NCI-H69 (cell line): ENCODE measurements at regions not wholly inside any gene's neighbourhood (a gene's known extent, or its start where the extent isn't known, plus 50 kb on each side); places are given as distances from the start of the nearest gene placed in this dataset.
"Not testable (repeated sequence)": the region's sequence is repeated elsewhere in the genome, so short reads cannot be mapped to it uniquely, and the experiment has no call there.

Experiments
- DNase-seq: peaks from one replicate; lab custom pipeline; 2025; lab: John Stamatoyannopoulos, UW

- no peak for DNase-seq
These were observed 751.8 kb downstream of the GALC start for GRCh38 chr14:87241018-87241768.

GRCh38 chr14:87240319-87240718, 752.7 kb downstream of the GALC start:
- DNase-seq: not testable (repeated sequence)

DNA sequence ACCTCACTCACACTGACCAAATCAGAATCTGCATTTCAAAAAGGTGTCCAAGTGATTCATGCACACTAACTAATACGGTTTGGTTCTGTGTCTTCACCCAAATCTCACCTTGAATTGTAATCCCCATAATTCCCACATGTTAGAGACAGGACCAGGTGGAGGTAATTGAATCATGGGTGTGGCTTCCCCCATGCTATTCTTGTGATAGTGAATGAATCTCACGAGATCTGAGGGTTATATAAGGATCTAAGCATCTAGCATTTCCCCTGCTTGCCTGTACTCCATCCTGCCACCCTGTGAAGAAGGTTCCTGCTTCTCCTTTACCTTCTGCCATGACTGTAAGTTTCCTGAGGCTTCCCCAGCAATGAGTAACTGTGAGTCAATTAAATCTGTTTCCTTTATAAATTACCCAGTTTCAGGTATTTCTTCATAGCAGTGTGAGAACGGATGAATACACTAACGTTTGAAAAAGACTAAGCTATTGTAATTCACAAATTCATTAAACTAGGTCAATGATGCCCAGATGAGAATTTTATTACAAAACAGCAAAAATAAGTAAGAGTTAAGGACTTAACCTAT, 759.1 kb downstream of the GALC start:
- peak; percentile 79 for DNase-seq

- peak; percentile 95 for DNase-seq
These were observed 759.7 kb downstream of the GALC start for GRCh38 chr14:87233266-87233665.

GRCh38 chr14:87231336-87232026, 761.5 kb downstream of the GALC start:
- DNase-seq: no peak

- DNase-seq: no peak
These were observed 762.3 kb downstream of the GALC start for GRCh38 chr14:87230726-87231125.

DNA sequence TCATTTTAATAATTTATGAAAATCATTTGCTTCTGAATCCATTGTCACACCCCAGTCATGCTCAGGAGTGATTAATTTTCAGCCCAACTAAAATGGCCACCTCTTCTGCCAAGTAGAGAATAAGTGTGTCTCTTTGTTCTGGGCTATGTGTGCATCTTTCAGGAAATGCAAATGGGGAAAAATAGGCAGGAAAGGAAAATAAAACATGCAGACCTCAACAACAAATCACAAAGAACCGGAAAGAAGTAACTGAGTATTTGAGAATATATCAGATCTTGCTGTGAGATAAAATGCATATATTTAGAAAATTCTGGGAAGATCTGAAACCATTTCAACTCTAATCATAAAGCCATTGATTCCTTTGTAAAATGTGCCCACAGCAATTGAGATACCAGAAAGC, 763.9 kb downstream of the GALC start:
- DNase-seq: no peak

GRCh38 chr14:87217023-87217422, 776.0 kb downstream of the GALC start:
- DNase-seq: no peak

DNA sequence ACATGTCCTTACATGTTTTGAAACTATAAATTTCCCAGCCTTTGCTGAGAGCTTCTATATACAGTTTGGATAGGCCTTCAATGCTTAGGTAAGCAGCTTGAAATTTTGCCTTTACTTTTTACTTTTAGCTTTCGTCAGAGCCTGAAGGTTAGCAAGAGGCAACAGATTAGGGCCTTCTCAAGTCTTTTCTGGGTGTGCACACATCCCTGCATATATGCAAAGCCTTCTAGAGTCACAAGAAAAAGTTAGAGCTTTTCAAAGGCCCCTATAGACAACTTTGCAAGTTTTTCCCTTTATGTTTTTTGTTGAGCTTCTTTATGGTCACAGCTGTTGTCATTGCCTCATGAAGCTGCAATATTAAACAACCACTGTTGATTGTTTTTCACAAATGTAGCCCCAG, 778.4 kb downstream of the GALC start:
- DNase-seq: no peak

- no peak for DNase-seq
These were observed 785.2 kb downstream of the GALC start for GRCh38 chr14:87207756-87208155.

- DNase-seq: peak; percentile 28
These were observed 787.2 kb downstream of the GALC start for GRCh38 chr14:87205811-87206210.

- DNase-seq: no peak
These were observed 789.6 kb downstream of the GALC start for GRCh38 chr14:87203346-87203745.

DNA sequence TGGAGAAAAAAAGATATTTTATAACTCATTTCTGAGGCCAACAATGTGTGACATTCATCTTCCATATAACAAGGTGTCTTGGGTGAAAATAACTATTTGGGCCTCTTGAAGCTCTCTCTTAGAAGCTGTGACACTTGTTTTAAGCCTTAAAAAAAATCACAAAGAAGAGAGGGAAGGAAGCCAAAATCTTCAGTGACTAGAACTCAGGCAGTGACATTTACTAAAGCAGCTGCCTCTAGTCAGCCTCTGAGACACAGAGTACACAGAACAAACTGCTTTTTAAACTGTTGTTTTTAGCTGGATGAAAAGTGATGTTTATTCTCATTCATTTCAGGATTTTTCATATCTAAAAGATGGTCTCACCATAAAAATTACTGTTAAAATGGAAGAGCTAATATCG, 793.6 kb downstream of the GALC start:
- peak; percentile 17 for DNase-seq

GRCh38 chr14:87196436-87196835, 796.5 kb downstream of the GALC start:
- DNase-seq: no peak

- DNase-seq: peak; percentile 45
These were observed 805.2 kb downstream of the GALC start for GRCh38 chr14:87187786-87188185.

DNA sequence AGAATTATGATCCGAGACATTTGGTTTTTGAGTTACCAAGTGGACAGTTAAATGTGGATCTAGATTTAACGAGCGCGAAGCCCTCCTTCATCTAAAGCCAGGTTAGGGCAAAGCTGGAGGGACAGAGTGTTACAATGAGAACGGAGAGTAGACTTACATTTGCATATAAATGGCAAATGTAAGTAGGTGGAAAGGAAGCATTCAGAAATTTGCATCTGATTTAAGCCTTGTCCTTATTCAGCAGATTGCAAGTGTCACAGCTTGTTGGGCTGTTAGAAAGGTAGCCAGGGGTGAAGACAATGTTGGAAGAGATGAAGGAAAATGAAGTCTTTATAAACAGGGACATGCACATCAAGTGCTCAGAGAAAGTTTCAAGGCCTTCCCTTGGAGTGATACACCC, 806.2 kb downstream of the GALC start:
- no peak for DNase-seq

DNA sequence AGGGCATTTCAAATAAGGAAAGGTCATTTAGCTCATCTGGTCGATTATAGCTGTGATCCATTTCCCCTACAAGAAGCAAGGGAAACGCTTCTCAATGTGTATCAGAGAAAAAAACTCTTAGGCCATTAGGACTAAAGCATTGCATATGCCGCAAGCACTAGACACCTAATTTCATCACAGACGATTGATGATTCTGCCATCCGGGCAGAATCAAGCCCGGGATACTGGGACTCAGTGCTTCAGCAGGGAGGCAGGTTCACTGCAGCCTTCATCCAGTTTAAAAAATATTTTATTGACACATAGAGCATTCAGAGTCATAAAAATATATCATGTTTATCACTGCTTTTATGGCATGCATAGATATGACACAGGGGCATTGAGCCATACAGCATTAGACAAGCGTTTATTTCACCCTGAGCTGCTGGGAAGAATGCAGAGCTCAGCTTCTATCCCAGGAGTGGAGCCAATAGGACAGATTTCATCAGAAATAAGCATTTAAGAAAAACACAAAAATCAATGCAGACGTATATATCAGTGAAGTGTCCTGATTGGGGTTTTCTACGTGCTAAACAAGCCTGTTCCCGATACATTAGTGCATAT, 806.9 kb downstream of the GALC start:
- no peak for DNase-seq

DNA sequence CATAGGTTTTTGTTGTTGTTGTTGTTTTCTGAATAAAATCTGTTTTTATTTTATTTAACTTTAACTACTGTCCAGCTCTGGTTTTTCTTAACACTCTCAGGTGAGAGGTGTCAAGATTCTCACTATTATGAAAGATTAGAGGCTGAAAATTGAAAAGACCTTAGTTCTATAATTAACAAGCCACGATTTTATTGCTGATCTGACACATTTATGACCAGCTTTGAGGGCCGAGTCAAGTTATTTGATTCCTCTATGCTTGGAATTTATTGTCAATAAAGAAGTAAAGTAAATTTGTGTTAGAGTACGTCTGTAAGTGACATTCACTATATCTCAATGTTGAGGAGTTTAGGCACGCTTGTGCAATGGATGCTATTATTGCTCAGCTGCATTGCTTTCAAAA, 808.8 kb downstream of the GALC start:
- no peak for DNase-seq

DNA sequence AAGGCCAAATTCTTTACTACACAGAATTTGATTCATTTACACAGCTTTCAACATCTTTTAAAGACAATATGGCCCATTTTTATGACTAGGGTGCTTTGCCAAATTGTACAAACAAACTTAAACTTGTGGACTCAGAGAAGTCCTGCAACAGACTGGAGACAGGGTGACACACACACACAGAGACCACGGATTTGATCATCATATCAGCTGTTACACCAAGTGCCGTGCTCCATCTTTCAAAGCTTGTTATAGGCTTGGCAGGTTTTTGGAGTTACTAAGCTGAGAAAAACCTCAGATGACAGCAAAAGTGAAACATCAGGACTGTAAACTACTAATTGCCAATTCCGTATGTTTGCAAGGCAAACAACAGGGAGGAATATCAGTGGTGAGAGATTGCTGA, 811.7 kb downstream of the GALC start:
- no peak for DNase-seq

- no peak for DNase-seq
These were observed 813.0 kb downstream of the GALC start for GRCh38 chr14:87179936-87180335.

- no peak for DNase-seq
These were observed 814.7 kb downstream of the GALC start for GRCh38 chr14:87178277-87178676.

DNA sequence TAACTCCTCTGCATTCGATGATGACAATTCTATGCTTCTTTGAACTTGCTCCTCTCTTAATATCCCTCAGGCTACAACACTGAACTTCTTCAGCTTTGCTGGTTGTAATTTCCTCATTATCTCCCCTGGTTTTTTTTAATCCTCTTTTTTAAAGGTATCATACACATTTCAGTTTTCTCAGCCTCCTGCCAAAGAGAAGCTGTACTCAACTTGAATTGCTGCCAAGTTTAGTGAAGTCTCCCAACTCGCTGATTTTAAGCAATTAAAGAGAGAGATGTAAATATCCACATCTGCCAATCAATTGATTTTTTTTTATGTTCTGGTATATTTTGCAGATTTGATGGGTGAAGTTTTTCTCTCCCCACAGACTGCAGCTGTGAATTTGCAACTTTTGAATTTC, 817.8 kb downstream of the GALC start:
- DNase-seq: peak; percentile 95

DNA sequence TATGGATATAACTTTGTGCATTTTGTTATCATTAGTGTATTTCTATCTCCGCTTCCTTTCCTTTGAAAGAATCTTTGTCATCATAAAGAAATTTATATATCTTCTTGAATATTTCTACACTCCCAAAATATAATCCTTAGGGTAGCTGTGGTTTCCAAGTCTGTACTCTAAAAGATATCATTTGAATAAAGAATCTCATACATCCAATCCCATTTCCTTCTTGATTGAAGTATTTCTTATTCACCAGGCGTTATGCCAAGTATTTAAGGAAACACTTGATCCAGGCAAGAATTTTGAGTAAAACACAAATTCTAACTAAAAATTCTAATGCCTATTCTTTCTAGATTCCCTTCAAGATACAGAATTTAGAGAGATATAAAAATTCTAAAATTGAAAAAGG, 821.8 kb downstream of the GALC start:
- DNase-seq: no peak
